ENCODE measurements at regions not wholly inside any gene's neighbourhood (a gene's known extent, or its start where the extent isn't known, plus 50 kb on each side); places are given as distances from the start of the nearest gene placed in this dataset.

GRCh38 chr2:53463806-53464726 is 303.5 kb upstream of the CHAC2 start (continued):
- TF ChIP-seq ZNF462 (CRISPR knock-in tag; IDR thresholded peaks at IDR 0.05) = no peak

GRCh38 chr2:53460937-53461336 is 306.7 kb upstream of the CHAC2 start:
- Histone ChIP-seq H3K9me2 (ENCODE audit: insufficient read depth) (peaks cover 16% of the 10 kb centered on the region; the same call in 1 of the 2 replicates), H3F3A (replicated peaks; ENCODE audit: low read depth) (no peaks in the 10 kb centered on the region), H2AFZ (no peak overlapping the region), H3K4me3 (no peak overlapping the region), H3K36me3 (ENCODE audit: insufficient read depth) (no peaks in the 10 kb centered on the region), H3K4me1 (ENCODE audit: insufficient read depth) (no peaks in the 10 kb centered on the region), H3K27ac (ENCODE audit: low read depth) (no peak overlapping the region), H3K79me2 (replicated peaks; ENCODE audit: insufficient read depth) (no peaks in the 10 kb centered on the region), H3K4me2 (no peak overlapping the region), H4K20me1 (replicated peaks; ENCODE audit: insufficient read depth) (no peaks in the 10 kb centered on the region), H3K27me3 (ENCODE audit: insufficient read depth) (no peaks in the 10 kb centered on the region)
- no peak for DNase-seq (ENCODE audit: low spot score)
- Mint-ChIP-seq H3K4me1 (peaks cover 4% of the 10 kb centered on the region; the same call in 2 of the 3 replicates), H3K27me3 (ENCODE audit: insufficient read depth, low read depth, poor library complexity) (no peaks in the 10 kb centered on the region), H3K9me3 (no peaks in the 10 kb centered on the region), H3K27ac (no peak overlapping the region; the same call in 1 of the 2 replicates), H3K36me3 (ENCODE audit: low read depth) (no peaks in the 10 kb centered on the region), H3K4me3 (no peak overlapping the region)
- ATAC-seq = no peak
- TF ChIP-seq REST (IDR thresholded peaks at IDR 0.05; ENCODE audit: unreplicated experiment) = no peak
- TF ChIP-seq CREB1 (CRISPR knock-in tag; IDR thresholded peaks at IDR 0.05; ENCODE audit: low read depth) = no peak
- TF ChIP-seq CTCF (conservative IDR thresholded peaks at IDR 0.05; ENCODE audit: low read depth in 2 of 2) = no peak
- no peak for TF ChIP-seq ZNF114 (CRISPR knock-in tag; IDR thresholded peaks at IDR 0.05)
- no peak for TF ChIP-seq POLR2AphosphoS5 (IDR thresholded peaks at IDR 0.05; ENCODE audit: low read depth)
- no peak for TF ChIP-seq EZH2phosphoT487 (IDR thresholded peaks at IDR 0.05; ENCODE audit: unreplicated experiment)

All from GM23338 (cell line).